Erythroblast (primary cell): ENCODE measurements at regions not wholly inside any gene's neighbourhood (a gene's known extent, or its start where the extent isn't known, plus 50 kb on each side); places are given as distances from the start of the nearest gene placed in this dataset.

Experiments
- DNase-seq, 2 experiments: peaks; one replicate each; lab custom pipeline; 2025; lab: John Stamatoyannopoulos, UW
- GATA1 ChIP-seq: IDR thresholded peaks from 2 replicates; pipeline ENCODE4 v1.6.1; 2011; ENCODE audit warnings: low read depth, mild to moderate bottlenecking, control low read depth, low read length, moderate library complexity
- POLR2A ChIP-seq: IDR thresholded peaks from 2 replicates; pipeline ENCODE4 v1.6.1; 2011; ENCODE audit warnings: mild to moderate bottlenecking, low read length

DNA sequence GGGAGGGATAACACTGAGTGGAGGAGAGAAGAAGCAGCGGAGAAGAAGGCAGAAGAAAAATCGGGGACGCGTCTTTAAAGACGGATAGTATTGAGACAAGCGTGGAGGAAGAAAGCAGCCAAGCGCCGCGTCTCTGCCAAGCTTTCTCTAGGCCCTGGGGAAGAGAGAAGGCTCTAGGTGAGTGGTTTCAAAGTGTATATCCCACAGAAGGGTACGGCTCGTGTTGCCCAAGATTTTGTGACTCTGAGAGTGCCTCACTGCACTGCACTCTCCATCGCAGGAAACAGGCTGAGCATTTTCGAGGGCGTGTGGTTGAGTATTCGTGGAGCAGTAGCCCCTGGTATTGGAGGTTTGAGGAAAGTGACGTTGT lies 185.4 kb downstream of the TRIM27 start:
- no peak for DNase-seq
- no peak for TF ChIP-seq GATA1
- TF ChIP-seq POLR2A, result no peak

DNA sequence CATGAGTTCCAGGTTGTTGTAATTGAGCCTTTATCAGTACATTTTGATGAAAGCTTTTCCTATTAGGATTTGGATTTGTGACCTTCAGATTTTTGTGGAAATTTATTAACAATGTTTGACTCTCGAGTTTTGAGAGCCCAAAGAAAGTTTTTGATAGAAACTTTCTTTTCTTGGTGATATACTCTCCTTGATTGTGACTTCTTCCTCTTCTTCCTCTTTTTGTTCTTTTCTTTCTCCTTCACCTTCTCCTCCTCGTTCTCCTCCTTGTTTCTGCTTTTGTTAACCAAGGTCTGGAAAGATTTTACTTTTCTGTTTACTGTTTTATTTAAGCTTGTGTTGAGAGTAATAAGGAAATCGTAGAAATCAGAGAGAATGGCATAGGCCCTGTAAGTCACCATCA lies 182.4 kb downstream of the TRIM27 start:
- DNase-seq, result no peak
- no peak for TF ChIP-seq GATA1
- no peak for TF ChIP-seq POLR2A

DNA sequence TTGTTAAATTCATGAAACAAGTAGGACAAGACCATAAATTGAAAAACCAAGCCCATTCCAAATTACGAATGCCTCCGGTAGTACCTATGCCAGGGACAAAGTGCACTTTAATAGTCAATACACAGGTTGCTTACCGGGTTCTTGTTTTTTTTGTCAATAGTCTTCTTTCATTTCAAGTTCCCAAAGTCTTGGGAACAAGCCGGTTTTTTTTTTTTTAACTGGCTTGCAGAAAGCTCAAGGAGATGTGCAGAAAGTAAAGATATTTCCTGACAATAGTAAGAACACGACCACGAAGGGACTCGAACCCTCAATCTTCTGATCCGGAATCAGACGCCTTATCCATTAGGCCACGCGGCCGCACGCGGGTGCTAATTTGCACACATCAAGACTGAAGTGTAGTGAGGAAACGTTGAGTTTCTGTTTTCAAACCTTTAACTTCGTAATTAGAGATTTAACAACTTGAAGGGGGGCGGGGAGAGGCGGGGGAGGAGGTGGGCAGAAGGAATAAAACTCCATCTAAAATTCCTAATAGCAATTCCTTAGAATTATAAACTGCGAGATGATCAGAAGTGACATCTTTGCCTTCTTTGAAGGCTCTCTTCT lies 181.0 kb downstream of the TRIM27 start:
- no peak for TF ChIP-seq GATA1
- no peak for TF ChIP-seq POLR2A
- peak; percentile 67 to 76 for DNase-seq

DNA sequence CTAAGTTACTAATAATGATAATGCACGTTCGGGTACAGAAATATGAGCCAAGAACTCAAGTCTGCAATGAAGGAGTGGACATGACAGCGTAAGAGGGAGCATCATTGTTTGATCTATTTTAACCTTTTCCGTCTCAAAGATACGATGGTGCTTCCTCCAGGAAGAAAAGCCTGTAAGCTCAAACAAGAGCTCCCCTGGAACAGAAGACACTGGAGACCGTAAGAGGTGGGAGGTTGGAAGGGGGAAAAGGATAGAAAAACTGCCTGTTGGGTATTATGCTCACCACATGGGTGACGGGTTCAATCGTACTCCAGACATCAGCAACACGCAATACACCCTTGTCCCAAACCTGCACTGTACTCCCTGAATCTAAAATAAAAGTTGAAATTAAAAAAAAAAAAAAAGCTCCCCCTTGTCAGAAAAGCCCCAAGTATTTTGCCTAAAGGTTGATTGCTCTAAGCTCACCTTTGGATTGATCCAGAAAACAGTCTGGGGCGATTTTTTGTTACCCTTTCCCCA lies 180.5 kb downstream of the TRIM27 start:
- TF ChIP-seq GATA1 (no peak), POLR2A (no peak)
- no peak for DNase-seq

DNA sequence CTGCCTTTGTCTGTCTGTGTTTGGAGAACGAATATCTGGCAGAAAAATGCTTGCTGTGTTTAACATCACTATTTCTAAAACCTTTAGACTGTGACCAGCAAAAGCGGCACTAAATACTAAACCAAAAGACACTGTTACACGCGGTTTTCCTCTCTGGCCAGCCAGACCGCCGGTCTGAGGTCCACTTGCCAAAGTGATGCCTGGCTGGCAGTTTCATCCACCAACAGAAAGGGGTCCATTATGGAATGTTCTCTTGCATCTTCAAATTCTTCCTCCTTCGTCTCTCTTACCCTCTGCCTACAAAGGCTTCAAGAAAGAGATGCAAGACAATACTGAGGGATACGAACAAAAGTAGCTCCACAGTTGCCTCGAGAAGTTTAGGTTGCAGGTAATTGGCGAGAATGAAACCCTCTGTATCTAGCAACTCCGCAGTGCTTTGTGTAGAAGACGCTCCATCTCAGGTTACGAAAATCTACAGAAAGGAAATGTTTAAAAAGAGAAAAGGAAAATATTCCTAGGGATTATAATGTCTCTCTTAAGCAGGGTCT lies 176.6 kb downstream of the TRIM27 start:
- TF ChIP-seq POLR2A (no peak), GATA1 (no peak)
- no peak for DNase-seq

DNA sequence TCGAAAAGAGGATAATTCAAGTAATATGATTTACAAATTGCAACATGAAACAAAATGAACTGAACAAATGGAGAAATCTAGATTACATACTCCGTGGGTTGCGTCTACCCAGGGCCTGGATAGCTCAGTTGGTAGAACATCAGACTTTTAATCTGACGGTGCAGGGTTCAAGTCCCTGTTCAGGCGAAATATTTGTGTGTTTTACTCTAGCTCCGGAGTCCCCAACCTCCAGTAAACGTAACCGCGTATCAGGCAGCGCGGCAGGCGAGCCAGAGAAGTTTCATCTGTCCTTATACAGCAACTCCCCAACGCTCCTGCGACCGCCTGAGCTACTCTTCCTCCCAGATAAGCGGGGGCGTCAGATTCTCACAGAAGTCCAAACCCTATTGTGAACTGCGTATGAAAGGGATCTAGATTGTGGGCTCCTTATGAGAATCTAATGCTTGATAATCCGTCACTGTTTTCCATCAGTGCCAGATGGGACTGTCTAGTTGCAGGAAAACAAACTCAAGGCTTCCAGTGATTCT lies 176.1 kb downstream of the TRIM27 start:
- DNase-seq, result peak; percentile 47 to 75
- TF ChIP-seq GATA1, result no peak
- TF ChIP-seq POLR2A, result no peak

DNA sequence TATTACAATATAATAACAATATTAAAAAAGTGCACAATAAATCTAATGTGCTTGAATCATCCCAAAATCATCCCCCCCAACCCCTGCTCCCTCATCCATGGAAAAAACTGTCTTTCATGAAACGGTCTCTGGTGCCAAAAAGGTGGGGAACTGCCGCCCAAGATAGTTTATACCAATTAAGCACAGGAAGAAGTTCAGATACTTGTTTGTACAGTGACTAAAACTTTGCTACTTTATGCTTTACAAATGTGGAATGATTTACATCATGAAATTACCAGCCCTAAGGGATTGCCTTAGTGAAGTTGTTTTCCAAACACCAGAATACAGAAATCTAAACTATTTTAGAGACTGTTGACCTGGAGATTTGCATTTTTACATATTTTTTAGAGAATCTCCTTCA lies 175.6 kb downstream of the TRIM27 start:
- TF ChIP-seq POLR2A, result no peak
- no peak for DNase-seq

DNA sequence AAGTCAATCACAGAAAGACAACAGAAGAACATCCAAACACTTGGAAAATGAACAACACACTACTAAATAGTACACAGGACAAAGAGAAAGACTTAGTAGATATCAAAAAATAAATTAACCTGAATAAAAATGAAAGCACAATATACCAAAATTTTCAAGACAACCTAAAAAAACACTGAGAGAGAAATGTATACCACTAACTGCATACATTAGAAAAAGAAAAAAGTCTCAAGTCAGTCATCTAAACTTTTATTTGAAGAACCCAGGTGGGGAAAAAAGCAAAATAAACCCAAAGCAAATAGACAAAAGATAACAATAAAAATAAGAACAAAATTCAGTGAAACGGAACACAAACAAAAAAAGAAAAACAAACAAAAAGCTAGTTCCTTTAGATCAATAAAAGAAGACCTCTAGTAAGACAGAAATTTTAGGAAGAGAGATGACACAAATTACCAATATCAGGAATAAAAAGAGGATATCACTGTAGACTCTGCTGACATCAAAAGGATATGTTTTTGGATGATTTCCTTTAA lies 172.8 kb downstream of the TRIM27 start:
- TF ChIP-seq POLR2A (no peak), GATA1 (no peak)
- no peak for DNase-seq

DNA sequence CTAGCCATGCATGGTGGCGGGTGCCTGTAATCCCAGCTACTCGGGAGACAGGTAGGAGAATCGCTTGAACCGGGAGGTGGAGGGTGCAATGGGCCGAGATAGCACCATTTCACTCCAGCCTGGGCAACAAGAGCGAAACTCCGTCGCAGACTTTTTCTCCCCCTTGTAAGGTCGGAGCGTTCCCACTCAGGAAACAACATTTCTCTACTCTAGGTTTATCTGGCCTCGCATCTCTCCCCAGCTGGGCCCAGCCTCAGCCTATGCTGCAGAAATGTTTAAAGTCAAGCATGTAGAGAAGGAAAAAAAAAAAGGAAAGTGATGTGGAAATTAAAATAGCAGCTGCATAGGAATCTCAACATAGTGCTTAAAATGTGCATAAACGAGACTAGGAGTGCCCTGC lies 172.3 kb downstream of the TRIM27 start:
- no peak for DNase-seq
- TF ChIP-seq POLR2A (no peak), GATA1 (no peak)

DNA sequence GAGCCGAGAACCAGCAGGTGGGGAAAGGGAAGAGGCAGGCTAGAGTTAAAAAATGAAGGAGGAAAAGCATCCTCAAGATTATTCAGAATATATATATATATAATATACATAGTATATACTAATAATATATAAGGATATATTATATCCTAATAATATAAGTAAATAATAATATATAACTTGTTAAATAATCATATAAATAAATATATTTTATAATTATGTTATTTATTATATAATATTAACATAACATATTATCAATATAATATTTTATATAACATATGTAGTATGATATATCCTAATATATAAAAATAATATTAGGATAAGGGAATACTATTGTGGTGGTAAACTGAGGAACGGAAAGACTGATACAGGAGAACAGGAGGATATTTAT lies 171.8 kb downstream of the TRIM27 start:
- TF ChIP-seq GATA1, result no peak
- no peak for TF ChIP-seq POLR2A
- no peak for DNase-seq

DNA sequence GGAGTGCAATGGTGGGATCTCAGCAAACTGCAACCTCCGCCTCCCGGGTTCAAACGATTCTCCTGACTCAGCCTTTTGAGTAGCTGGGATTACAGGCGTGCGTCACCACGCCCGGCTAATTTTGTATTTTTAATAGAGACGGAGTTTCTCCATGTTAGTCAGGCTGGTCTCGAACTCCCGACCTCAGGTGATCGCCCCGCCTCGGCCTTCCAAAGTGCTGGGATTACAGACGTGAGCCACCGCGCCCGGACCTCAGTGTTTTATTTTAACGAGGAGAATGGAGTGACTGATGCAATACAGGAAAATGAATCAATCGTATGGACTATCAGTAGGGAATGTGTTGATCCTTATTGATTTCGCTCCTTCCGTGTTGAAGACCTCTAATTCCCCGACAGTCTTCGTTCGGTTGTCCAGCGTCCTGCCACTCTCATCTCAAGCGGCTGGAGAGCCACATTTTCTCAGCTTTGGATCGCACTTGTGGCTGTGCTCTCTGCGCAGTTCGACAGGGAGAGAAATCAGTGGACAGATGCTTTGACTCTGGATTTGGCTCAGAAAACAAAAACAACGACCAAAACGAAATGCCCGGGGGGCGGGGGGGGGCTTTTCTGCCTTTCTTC lies 166.2 kb downstream of the TRIM27 start:
- no peak for TF ChIP-seq GATA1
- TF ChIP-seq POLR2A, result no peak
- no peak for DNase-seq

DNA sequence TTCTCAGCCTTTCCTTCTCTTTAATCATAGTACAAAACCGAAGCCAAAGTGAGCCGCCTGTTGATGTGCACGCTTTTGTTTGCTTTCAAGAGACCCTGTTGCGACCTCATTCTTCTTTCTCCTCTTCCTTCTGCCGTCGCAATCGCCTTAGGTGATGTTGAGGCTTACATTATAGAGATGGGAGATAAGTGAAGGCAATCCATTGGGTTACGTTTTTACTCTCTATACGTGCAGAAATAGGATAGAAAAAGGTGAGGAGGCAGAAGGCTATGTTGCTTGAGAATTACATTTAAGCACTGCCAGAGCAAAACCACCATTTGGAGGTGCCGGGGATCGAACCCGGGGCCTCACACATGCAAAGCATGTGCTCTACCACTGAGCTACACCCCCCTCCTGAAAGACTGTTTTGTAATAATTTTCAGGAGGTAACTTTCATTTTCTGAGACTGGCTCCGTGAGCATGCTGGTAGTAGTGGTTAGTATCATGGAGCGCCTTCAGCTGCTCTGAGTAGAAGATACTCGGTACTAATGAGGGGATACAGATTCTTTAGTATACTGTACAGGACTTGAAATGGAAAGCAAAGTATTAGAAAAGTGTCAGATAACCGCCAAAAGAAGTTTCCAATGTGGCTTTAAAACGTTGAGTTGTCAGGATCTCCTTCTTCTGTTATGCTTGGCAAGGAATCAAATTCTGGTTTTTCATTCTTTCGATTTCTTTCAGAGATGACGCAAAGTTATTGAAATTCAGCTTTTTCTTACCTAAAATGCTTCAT lies 165.6 kb downstream of the TRIM27 start:
- no peak for TF ChIP-seq GATA1
- DNase-seq, result peak; percentile 39 to 43

DNA sequence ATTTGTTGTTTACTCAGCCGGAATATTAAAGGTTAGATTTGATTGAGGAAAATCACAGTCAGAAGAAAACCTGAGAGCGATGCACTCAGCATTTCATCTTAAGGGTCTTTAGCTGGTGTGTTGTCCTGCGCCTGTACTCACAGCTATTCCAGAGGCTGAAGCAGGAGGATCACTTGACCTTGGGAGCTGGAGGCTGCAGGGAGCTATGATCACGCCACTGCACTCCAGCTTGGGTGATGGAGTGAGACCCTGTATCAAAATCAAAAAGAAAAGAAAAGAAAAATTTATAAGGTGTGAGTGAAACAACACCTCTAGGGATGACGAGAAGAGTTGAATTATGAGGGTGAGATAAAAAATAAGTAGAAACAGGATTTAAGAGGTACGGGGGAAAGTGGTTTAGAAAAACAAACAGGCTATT lies 165.0 kb downstream of the TRIM27 start:
- no peak for TF ChIP-seq GATA1
- TF ChIP-seq POLR2A, result no peak

More for the DNA sequence above, 165.0 kb downstream of the TRIM27 start:
- DNase-seq, result no peak
